H1 (cell line): ENCODE measurements at regions not wholly inside any gene's neighbourhood (a gene's known extent, or its start where the extent isn't known, plus 50 kb on each side); places are given as distances from the start of the nearest gene placed in this dataset.
A peak's percentile ranks its signal among the peaks of the same experiment; 100 is the strongest.

Source experiments
- CTCF ChIA-PET: fragments of 300-600 bp; sonication (Branson Sonifier 250); formaldehyde crosslinking; loops from one replicate; lab custom pipeline; 2021; ENCODE audit not compliant: partially characterized antibody; lab: Charles Lee
- POLR2A ChIA-PET: fragments of 300-600 bp; sonication (Branson Sonifier 250); formaldehyde crosslinking; loops from one replicate; lab custom pipeline; 2021; ENCODE audit warnings: inconsistent platforms; ENCODE audit not compliant: partially characterized antibody; lab: Charles Lee
- DNase-seq, 2 experiments: peaks; one replicate each; pipeline versions ENCODE4 v3.0.0 to v3.0.0-alpha.2; 2010 to 2022; ENCODE audit warnings: low spot score in 2 of 2, low read depth in 1 of 2, mixed read lengths in 1 of 2
- FAIRE-seq: peaks from 2 replicates; lab custom pipeline; 2011; peaks lifted over from hg19 to GRCh38; lab: Jason Lieb, UNC
- H2AFZ ChIP-seq: 2 replicates; pipeline ENCODE4 v1.8.1; 2012; ENCODE audit warnings: low read length, inconsistent platforms
- H2AK5ac ChIP-seq: 2 replicates; pipeline ENCODE4 v1.6.1; 2013; ENCODE audit warnings: low read depth, low read length
- H2BK120ac ChIP-seq: replicated peaks from 2 replicates; pipeline ENCODE3; 2013; ENCODE audit warnings: low read depth, low read length, inconsistent platforms
- H2BK12ac ChIP-seq: 2 replicates; pipeline ENCODE4 v1.6.1; 2013; ENCODE audit warnings: low read depth, low read length
- H2BK15ac ChIP-seq: 2 replicates; pipeline ENCODE4 v1.6.1; 2013; ENCODE audit warnings: low read length
- H2BK20ac ChIP-seq: 2 replicates; pipeline ENCODE4 v1.6.1; 2013; ENCODE audit warnings: low read length
- H2BK5ac ChIP-seq: 2 replicates; pipeline ENCODE4 v1.6.1; 2013; ENCODE audit warnings: low read depth, low read length
- H3K14ac ChIP-seq: 2 replicates; pipeline ENCODE4 v1.6.1; 2013; ENCODE audit warnings: inconsistent platforms; ENCODE audit not compliant: insufficient read length
- H3K18ac ChIP-seq: 2 replicates; pipeline ENCODE4 v1.6.1; 2013; ENCODE audit warnings: low read length; ENCODE audit errors: extremely low read depth
- H3K23ac ChIP-seq: 2 replicates; pipeline ENCODE4 v1.6.1; 2013; ENCODE audit warnings: inconsistent platforms; ENCODE audit not compliant: insufficient read length
- H3K23me2 ChIP-seq: 2 replicates; pipeline ENCODE4 v1.6.1; 2013; ENCODE audit warnings: low read depth, low read length
- H3K27ac ChIP-seq: 2 replicates; pipeline ENCODE4 v1.6.1; 2011; ENCODE audit warnings: low read depth, low read length, inconsistent platforms
- H3K27me3 ChIP-seq, 4 experiments: replicated peaks in 1 of 4; 1 replicate in 1 of 4; 2 replicates in 3 of 4; pipeline versions ENCODE4 v1.6.1 to v1.8.1; 2011 to 2013; ENCODE audit warnings: low read length in 3 of 4, mild to moderate bottlenecking in 3 of 4, inconsistent platforms in 2 of 4, mixed read lengths in 2 of 4, moderate library complexity in 1 of 4; ENCODE audit not compliant: control insufficient read depth in 3 of 4, insufficient read depth in 3 of 4; ENCODE audit errors: extremely low read depth in 1 of 4
- H3K36me3 ChIP-seq, 4 experiments: 2 replicates each; pipeline versions ENCODE4 v1.6.1 to v1.8.1; 2011 to 2013; ENCODE audit warnings: mild to moderate bottlenecking in 4 of 4, low read length in 3 of 4, moderate library complexity in 2 of 4, control low read depth in 1 of 4, inconsistent platforms in 1 of 4; ENCODE audit not compliant: insufficient read depth in 4 of 4, control insufficient read depth in 2 of 4
- H3K4ac ChIP-seq: replicated peaks from 2 replicates; pipeline ENCODE3; 2013; ENCODE audit warnings: low read length, low read depth, mixed read lengths, inconsistent platforms; ENCODE audit not compliant: insufficient read length
- H3K4me1 ChIP-seq, 4 experiments: replicated peaks in 1 of 4; 1 replicate in 1 of 4; 2 replicates in 3 of 4; pipeline versions ENCODE4 v1.6.1 to v1.8.1; 2011 to 2013; ENCODE audit warnings: low read length in 3 of 4, inconsistent platforms in 2 of 4, mixed read lengths in 1 of 4; ENCODE audit not compliant: insufficient read depth in 4 of 4, control insufficient read depth in 3 of 4
- H3K4me2 ChIP-seq, 2 experiments: 2 replicates each; pipeline versions ENCODE4 v1.6.1 to v1.8.1; 2011 to 2013; ENCODE audit warnings: low read depth in 2 of 2, low read length in 2 of 2, control low read depth in 1 of 2, inconsistent platforms in 1 of 2, mild to moderate bottlenecking in 1 of 2; ENCODE audit not compliant: insufficient read depth in 1 of 2
- H3K4me3 ChIP-seq, 4 experiments: fragments of 200-600, 300-600 bp in 1 of 4; sonication (generic), shearing (Covaris generic), sonication (Bioruptor Twin) in 1 of 4; 2 replicates each; pipeline versions ENCODE4 v1.5.1 to v1.8.1; 2011 to 2016; ENCODE audit warnings: low read length in 4 of 4, low read depth in 3 of 4, control low read depth in 2 of 4, inconsistent platforms in 2 of 4, mild to moderate bottlenecking in 2 of 4, mixed read lengths in 1 of 4, moderate library complexity in 1 of 4; ENCODE audit not compliant: insufficient read depth in 2 of 4; ENCODE audit errors: extremely low read depth in 1 of 4
- H3K56ac ChIP-seq: replicated peaks from 2 replicates; pipeline ENCODE3; 2013; ENCODE audit warnings: low read depth, mild to moderate bottlenecking, mixed read lengths, low read length, inconsistent platforms; ENCODE audit not compliant: insufficient read length
- H3K79me1 ChIP-seq: 2 replicates; pipeline ENCODE4 v1.6.1; 2013; ENCODE audit warnings: low read depth, low read length, control low read depth
- H3K79me2 ChIP-seq, 2 experiments: 2 replicates each; pipeline versions ENCODE4 v1.6.1 to v1.8.1; 2012 to 2013; ENCODE audit warnings: low read length in 2 of 2, mild to moderate bottlenecking in 2 of 2, inconsistent platforms in 1 of 2; ENCODE audit not compliant: insufficient read depth in 2 of 2, control insufficient read depth in 1 of 2
- H3K9ac ChIP-seq, 4 experiments: replicated peaks in 1 of 4; 1 replicate in 1 of 4; 2 replicates in 3 of 4; pipeline versions ENCODE4 v1.6.1 to v1.8.1; 2011 to 2013; ENCODE audit warnings: low read depth in 3 of 4, low read length in 3 of 4, control low read depth in 2 of 4, mild to moderate bottlenecking in 2 of 4, moderate library complexity in 2 of 4, inconsistent platforms in 1 of 4; ENCODE audit errors: extremely low read depth in 1 of 4
- H3K9me3 ChIP-seq, 2 experiments: 2 replicates each; pipeline versions ENCODE4 v1.6.1 to v1.8.1; 2012 to 2013; ENCODE audit warnings: mild to moderate bottlenecking in 2 of 2, moderate library complexity in 2 of 2, control low read depth in 1 of 2, inconsistent platforms in 1 of 2, low read depth in 1 of 2, low read length in 1 of 2, mixed read lengths in 1 of 2; ENCODE audit not compliant: insufficient read depth in 2 of 2
- H4K20me1 ChIP-seq, 2 experiments: replicated peaks in 1 of 2; 2 replicates each; pipeline versions ENCODE3 to v1.8.1; 2011 to 2013; ENCODE audit warnings: inconsistent platforms in 2 of 2, low read length in 2 of 2, mild to moderate bottlenecking in 1 of 2; ENCODE audit not compliant: insufficient read depth in 2 of 2, control insufficient read depth in 1 of 2
- H4K5ac ChIP-seq: 2 replicates; pipeline ENCODE4 v1.6.1; 2013; ENCODE audit warnings: low read length, low read depth, mixed read lengths, inconsistent platforms; ENCODE audit not compliant: insufficient read length
- H4K8ac ChIP-seq: 2 replicates; pipeline ENCODE4 v1.8.0; 2013; ENCODE audit warnings: mild to moderate bottlenecking, moderate library complexity, low read length, inconsistent platforms; ENCODE audit not compliant: insufficient read depth; ENCODE audit errors: extremely low read depth
- H4K91ac ChIP-seq: replicated peaks from 2 replicates; pipeline ENCODE3; 2013; ENCODE audit warnings: low read length, mixed read lengths, inconsistent platforms; ENCODE audit not compliant: insufficient read length
- CHD1 ChIP-seq: IDR thresholded peaks from 2 replicates; pipeline ENCODE4 v1.6.1; 2012; ENCODE audit warnings: low read depth, low read length, improper control_type of control experiment
- CHD2 ChIP-seq: IDR thresholded peaks from 2 replicates; pipeline ENCODE4 v1.6.1; 2012; ENCODE audit warnings: low read length, improper control_type of control experiment
- HDAC2 ChIP-seq, 2 experiments: fragments of 300-600 bp in 1 of 2; sonication (generic) in 1 of 2; IDR thresholded peaks; 2 replicates each; pipeline ENCODE4 v1.6.1; 2011 to 2012; ENCODE audit warnings: low read depth in 2 of 2, low read length in 2 of 2, mild to moderate bottlenecking in 2 of 2, moderate library complexity in 2 of 2, borderline replicate concordance in 1 of 2, inconsistent platforms in 1 of 2
- MAFK ChIP-seq: IDR thresholded peaks from 2 replicates; pipeline ENCODE4 v1.6.1; 2012; ENCODE audit warnings: low read depth, mild to moderate bottlenecking, improper control_type of control experiment, low read length
- NANOG ChIP-seq: IDR thresholded peaks from 2 replicates; pipeline ENCODE4 v1.6.1; 2011; ENCODE audit warnings: low read length, low read depth, mild to moderate bottlenecking, inconsistent platforms; ENCODE audit not compliant: insufficient read depth, poor library complexity, severe bottlenecking
- PHF8 ChIP-seq: fragments of 200-600 bp; sonication (generic); conservative IDR thresholded peaks from 2 replicates; pipeline ENCODE4 v1.7.1; 2012; ENCODE audit warnings: low read depth, mild to moderate bottlenecking, inconsistent platforms, low read length, moderate library complexity
- POLR2A ChIP-seq, 2 experiments: IDR thresholded peaks; 1 replicate in 1 of 2; 2 replicates in 1 of 2; pipeline ENCODE4 v1.6.1; 2011; ENCODE audit warnings: low read depth in 2 of 2, low read length in 2 of 2, mild to moderate bottlenecking in 2 of 2; ENCODE audit errors: control extremely low read depth in 1 of 2
- POU5F1 ChIP-seq: IDR thresholded peaks from 2 replicates; pipeline ENCODE4 v1.6.1; 2011; ENCODE audit warnings: low read depth, mild to moderate bottlenecking, low read length, moderate library complexity
- RAD21 ChIP-seq, 2 experiments: IDR thresholded peaks in 1 of 2; conservative IDR thresholded peaks in 1 of 2; 2 replicates each; pipeline ENCODE4 v1.6.1; 2011; ENCODE audit warnings: low read depth in 2 of 2, low read length in 2 of 2, improper control_type of control experiment in 1 of 2, inconsistent platforms in 1 of 2, mild to moderate bottlenecking in 1 of 2, moderate library complexity in 1 of 2
- SAP30 ChIP-seq: fragments of 300-600 bp; sonication (generic); IDR thresholded peaks from 2 replicates; pipeline ENCODE4 v1.7.1; 2012; ENCODE audit warnings: low read length, moderate library complexity, mild to moderate bottlenecking, inconsistent platforms; ENCODE audit not compliant: insufficient read depth, insufficient replicate concordance
- SIN3A ChIP-seq, 2 experiments: IDR thresholded peaks in 1 of 2; conservative IDR thresholded peaks in 1 of 2; 2 replicates each; pipeline ENCODE4 v1.6.1; 2011 to 2012; ENCODE audit warnings: low read length in 2 of 2, improper control_type of control experiment in 1 of 2, low read depth in 1 of 2, mild to moderate bottlenecking in 1 of 2
- TBP ChIP-seq: IDR thresholded peaks from 2 replicates; pipeline ENCODE4 v1.6.1; 2011; ENCODE audit warnings: low read depth, low read length, improper control_type of control experiment
- TEAD4 ChIP-seq: IDR thresholded peaks from 2 replicates; pipeline ENCODE4 v1.6.1; 2012; ENCODE audit warnings: low read depth, low read length, inconsistent platforms, mixed read lengths
- WGBS, 2 experiments: shearing (Covaris generic) in 1 of 2; methylation state at CpG; one replicate each; pipeline versions ENCODE4 v1.1.6 to v1.1.7; 2013 to 2015; ENCODE audit warnings: low lambda C conversion rate in 2 of 2, mixed read lengths in 2 of 2, inconsistent platforms in 1 of 2, low coverage in 1 of 2, missing lambda C conversion rate in 1 of 2; ENCODE audit not compliant: insufficient replicate concordance in 2 of 2, insufficient coverage in 1 of 2, insufficient read length in 1 of 2; ENCODE audit errors: extremely low coverage in 1 of 2, missing lambda C conversion rate in 1 of 2; 5-methylcytosine and 5-hydroxymethylcytosine counted together

GRCh38 chr12:132400011-132400641, 70.7 kb upstream of the GALNT9 start:
- Histone ChIP-seq H2BK120ac (no peak overlapping the region), H4K5ac (no peak overlapping the region), H2BK15ac (no peak overlapping the region), H3K9me3 (no peaks in the 10 kb centered on the region), H3K9ac (no peak overlapping the region), H4K8ac (peak overlapping the region; percentile 51; the same call in 1 of the 2 replicates), H2BK12ac (no peak overlapping the region), H3K4me2 (no peak overlapping the region; a peak in 1 of 4 replicates), H3K56ac (no peak overlapping the region), H3K18ac (no peak overlapping the region), H3K36me3 (no peaks in the 10 kb centered on the region), H3K79me2 (no peaks in the 10 kb centered on the region), H2BK20ac (no peak overlapping the region), H3K23ac (no peak overlapping the region), H2AFZ (no peak overlapping the region), H3K4me3 (no peak overlapping the region), H2BK5ac (no peak overlapping the region), H4K91ac (no peak overlapping the region), H3K27me3 (peaks cover 0 to 35% (median 19%) of the 10 kb centered on the region in 4 experiments; a peak in 5 of 7 replicates), H3K27ac (no peak overlapping the region), H3K23me2 (peaks cover 11% of the 10 kb centered on the region; the same call in 1 of the 2 replicates), H3K14ac (no peak overlapping the region), H4K20me1 (peaks cover 0 to 2% of the 10 kb centered on the region in 2 experiments), H2AK5ac (no peak overlapping the region), H3K4ac (peak overlapping the region; percentile 53), H3K79me1 (no peaks in the 10 kb centered on the region), H3K4me1 (peaks cover 0 to 23% (median 15%) of the 10 kb centered on the region in 4 experiments; a peak in 5 of 7 replicates)
- FAIRE-seq, result no peak
- no peak for DNase-seq
- ChIA-PET CTCF (no interaction called here), POLR2A (no interaction called here)
- 87% methylated on average over 31 of the region's 31 CpGs; no CpG with 5 or more reads in 1 of the 2 experiments for WGBS, 2 experiments
- no peak for TF ChIP-seq HDAC2 (IDR thresholded peaks at IDR 0.05; ENCODE audit: borderline replicate concordance in 1 of 2, low read depth in 2 of 2, low read length in 2 of 2)
- TF ChIP-seq POU5F1, result no peak
- no peak for TF ChIP-seq CHD1
- no peak for TF ChIP-seq POLR2A (IDR thresholded peaks at IDR 0.05; ENCODE audit: control extremely low read depth in 1 of 2, low read depth in 2 of 2, low read length in 2 of 2)
- TF ChIP-seq TEAD4, result no peak
- TF ChIP-seq SIN3A (conservative IDR thresholded peaks at IDR 0.05 in 1 of 2, IDR thresholded peaks at IDR 0.05 in 1 of 2; ENCODE audit: low read depth in 1 of 2, low read length in 2 of 2), result no peak
- no peak for TF ChIP-seq NANOG
- no peak for TF ChIP-seq CHD2
- no peak for TF ChIP-seq RAD21 (IDR thresholded peaks at IDR 0.05 in 1 of 2, conservative IDR thresholded peaks at IDR 0.05 in 1 of 2; ENCODE audit: low read depth in 2 of 2, low read length in 2 of 2)
- no peak for TF ChIP-seq PHF8
- no peak for TF ChIP-seq SAP30
- TF ChIP-seq TBP, result no peak
- TF ChIP-seq MAFK, result no peak
